ENCODE measurements at regions not wholly inside any gene's neighbourhood (a gene's known extent, or its start where the extent isn't known, plus 50 kb on each side); places are given as distances from the start of the nearest gene placed in this dataset.

DNA sequence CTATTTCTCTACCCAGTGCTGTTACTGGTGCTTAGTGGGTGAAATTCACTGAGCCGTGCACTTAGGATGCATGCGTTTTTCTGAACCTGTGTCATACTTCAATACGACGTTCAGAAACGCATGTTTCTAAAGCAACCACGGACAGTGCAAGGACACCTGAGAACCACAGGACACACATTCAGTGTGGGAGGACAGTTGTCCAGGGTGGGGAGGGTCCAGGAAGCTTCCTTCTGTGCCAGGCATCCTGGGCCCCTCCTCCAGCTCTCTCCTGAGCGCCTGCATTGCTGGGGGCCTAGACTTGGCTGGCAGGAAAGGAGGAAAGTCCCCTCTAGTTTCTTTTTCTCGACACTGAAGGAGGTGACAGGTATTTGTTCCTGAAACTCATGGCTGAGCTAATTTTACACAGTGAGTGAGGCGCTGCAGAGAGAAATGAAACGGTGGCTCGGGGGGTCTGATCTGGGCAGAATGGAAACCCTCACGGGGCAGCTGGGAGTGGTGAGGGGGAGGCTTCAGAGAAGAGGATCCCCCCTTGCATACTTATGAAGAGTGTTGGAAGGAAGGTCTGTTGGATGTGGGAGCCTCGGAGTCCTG lies 89.9 kb downstream of the IRF8 start (continued):
- TF ChIP-seq, protein P1, sequence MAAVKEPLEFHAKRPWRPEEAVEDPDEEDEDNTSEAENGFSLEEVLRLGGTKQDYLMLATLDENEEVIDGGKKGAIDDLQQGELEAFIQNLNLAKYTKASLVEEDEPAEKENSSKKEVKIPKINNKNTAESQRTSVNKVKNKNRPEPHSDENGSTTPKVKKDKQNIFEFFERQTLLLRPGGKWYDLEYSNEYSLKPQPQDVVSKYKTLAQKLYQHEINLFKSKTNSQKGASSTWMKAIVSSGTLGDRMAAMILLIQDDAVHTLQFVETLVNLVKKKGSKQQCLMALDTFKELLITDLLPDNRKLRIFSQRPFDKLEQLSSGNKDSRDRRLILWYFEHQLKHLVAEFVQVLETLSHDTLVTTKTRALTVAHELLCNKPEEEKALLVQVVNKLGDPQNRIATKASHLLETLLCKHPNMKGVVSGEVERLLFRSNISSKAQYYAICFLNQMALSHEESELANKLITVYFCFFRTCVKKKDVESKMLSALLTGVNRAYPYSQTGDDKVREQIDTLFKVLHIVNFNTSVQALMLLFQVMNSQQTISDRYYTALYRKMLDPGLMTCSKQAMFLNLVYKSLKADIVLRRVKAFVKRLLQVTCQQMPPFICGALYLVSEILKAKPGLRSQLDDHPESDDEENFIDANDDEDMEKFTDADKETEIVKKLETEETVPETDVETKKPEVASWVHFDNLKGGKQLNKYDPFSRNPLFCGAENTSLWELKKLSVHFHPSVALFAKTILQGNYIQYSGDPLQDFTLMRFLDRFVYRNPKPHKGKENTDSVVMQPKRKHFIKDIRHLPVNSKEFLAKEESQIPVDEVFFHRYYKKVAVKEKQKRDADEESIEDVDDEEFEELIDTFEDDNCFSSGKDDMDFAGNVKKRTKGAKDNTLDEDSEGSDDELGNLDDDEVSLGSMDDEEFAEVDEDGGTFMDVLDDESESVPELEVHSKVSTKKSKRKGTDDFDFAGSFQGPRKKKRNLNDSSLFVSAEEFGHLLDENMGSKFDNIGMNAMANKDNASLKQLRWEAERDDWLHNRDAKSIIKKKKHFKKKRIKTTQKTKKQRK (IDR thresholded peaks at IDR 0.05; ENCODE audit: low read depth, low read length): no peak
- peak; percentile 71; the same call in 1 of the 2 replicates for TF ChIP-seq LARP7 (IDR thresholded peaks at IDR 0.05)
- TF ChIP-seq, protein P2, sequence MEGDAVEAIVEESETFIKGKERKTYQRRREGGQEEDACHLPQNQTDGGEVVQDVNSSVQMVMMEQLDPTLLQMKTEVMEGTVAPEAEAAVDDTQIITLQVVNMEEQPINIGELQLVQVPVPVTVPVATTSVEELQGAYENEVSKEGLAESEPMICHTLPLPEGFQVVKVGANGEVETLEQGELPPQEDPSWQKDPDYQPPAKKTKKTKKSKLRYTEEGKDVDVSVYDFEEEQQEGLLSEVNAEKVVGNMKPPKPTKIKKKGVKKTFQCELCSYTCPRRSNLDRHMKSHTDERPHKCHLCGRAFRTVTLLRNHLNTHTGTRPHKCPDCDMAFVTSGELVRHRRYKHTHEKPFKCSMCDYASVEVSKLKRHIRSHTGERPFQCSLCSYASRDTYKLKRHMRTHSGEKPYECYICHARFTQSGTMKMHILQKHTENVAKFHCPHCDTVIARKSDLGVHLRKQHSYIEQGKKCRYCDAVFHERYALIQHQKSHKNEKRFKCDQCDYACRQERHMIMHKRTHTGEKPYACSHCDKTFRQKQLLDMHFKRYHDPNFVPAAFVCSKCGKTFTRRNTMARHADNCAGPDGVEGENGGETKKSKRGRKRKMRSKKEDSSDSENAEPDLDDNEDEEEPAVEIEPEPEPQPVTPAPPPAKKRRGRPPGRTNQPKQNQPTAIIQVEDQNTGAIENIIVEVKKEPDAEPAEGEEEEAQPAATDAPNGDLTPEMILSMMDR (IDR thresholded peaks at IDR 0.05 in 2 of 3, conservative IDR thresholded peaks at IDR 0.05 in 1 of 3; ENCODE audit: control insufficient read depth in 2 of 3, extremely low read depth in 1 of 3, insufficient read depth in 1 of 3, low read depth in 3 of 3, low read length in 3 of 3): no peak
- TF ChIP-seq KAT2A (conservative IDR thresholded peaks at IDR 0.05; ENCODE audit: control insufficient read depth, low read depth, low read length): no peak
- TF ChIP-seq TCF7 (IDR thresholded peaks at IDR 0.05; ENCODE audit: borderline replicate concordance): no peak
- no peak for TF ChIP-seq NR2C1 (IDR thresholded peaks at IDR 0.05)
- TF ChIP-seq, protein P3, sequence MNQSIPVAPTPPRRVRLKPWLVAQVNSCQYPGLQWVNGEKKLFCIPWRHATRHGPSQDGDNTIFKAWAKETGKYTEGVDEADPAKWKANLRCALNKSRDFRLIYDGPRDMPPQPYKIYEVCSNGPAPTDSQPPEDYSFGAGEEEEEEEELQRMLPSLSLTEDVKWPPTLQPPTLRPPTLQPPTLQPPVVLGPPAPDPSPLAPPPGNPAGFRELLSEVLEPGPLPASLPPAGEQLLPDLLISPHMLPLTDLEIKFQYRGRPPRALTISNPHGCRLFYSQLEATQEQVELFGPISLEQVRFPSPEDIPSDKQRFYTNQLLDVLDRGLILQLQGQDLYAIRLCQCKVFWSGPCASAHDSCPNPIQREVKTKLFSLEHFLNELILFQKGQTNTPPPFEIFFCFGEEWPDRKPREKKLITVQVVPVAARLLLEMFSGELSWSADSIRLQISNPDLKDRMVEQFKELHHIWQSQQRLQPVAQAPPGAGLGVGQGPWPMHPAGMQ (IDR thresholded peaks at IDR 0.05; ENCODE audit: borderline replicate concordance): no peak
- peak; percentile 63; the same call in 1 of the 2 replicates for TF ChIP-seq CREM (IDR thresholded peaks at IDR 0.05; ENCODE audit: low read depth)
- no peak for TF ChIP-seq GABPA (IDR thresholded peaks at IDR 0.05; ENCODE audit: low read depth)
- TF ChIP-seq ZNF274 (IDR thresholded peaks at IDR 0.05; ENCODE audit: insufficient read depth, insufficient read length): no peak
- TF ChIP-seq RCOR1 (conservative IDR thresholded peaks at IDR 0.05; ENCODE audit: low read depth, low read length): peak; percentile 84; the same call in 1 of the 2 replicates
- TF ChIP-seq, protein P4, sequence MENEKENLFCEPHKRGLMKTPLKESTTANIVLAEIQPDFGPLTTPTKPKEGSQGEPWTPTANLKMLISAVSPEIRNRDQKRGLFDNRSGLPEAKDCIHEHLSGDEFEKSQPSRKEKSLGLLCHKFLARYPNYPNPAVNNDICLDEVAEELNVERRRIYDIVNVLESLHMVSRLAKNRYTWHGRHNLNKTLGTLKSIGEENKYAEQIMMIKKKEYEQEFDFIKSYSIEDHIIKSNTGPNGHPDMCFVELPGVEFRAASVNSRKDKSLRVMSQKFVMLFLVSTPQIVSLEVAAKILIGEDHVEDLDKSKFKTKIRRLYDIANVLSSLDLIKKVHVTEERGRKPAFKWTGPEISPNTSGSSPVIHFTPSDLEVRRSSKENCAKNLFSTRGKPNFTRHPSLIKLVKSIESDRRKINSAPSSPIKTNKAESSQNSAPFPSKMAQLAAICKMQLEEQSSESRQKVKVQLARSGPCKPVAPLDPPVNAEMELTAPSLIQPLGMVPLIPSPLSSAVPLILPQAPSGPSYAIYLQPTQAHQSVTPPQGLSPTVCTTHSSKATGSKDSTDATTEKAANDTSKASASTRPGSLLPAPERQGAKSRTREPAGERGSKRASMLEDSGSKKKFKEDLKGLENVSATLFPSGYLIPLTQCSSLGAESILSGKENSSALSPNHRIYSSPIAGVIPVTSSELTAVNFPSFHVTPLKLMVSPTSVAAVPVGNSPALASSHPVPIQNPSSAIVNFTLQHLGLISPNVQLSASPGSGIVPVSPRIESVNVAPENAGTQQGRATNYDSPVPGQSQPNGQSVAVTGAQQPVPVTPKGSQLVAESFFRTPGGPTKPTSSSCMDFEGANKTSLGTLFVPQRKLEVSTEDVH (IDR thresholded peaks at IDR 0.05; ENCODE audit: low read depth, partially characterized antibody): no peak
- TF ChIP-seq ZNF622 (IDR thresholded peaks at IDR 0.05): no peak
- peak; percentile 91 for TF ChIP-seq GATAD2B (conservative IDR thresholded peaks at IDR 0.05; ENCODE audit: low read depth)
- TF ChIP-seq ZBED1 (IDR thresholded peaks at IDR 0.05; ENCODE audit: borderline replicate concordance): no peak
- no peak for TF ChIP-seq FOS (IDR thresholded peaks at IDR 0.05; ENCODE audit: borderline replicate concordance, extremely low read depth, insufficient read length)
- TF ChIP-seq, protein P5, sequence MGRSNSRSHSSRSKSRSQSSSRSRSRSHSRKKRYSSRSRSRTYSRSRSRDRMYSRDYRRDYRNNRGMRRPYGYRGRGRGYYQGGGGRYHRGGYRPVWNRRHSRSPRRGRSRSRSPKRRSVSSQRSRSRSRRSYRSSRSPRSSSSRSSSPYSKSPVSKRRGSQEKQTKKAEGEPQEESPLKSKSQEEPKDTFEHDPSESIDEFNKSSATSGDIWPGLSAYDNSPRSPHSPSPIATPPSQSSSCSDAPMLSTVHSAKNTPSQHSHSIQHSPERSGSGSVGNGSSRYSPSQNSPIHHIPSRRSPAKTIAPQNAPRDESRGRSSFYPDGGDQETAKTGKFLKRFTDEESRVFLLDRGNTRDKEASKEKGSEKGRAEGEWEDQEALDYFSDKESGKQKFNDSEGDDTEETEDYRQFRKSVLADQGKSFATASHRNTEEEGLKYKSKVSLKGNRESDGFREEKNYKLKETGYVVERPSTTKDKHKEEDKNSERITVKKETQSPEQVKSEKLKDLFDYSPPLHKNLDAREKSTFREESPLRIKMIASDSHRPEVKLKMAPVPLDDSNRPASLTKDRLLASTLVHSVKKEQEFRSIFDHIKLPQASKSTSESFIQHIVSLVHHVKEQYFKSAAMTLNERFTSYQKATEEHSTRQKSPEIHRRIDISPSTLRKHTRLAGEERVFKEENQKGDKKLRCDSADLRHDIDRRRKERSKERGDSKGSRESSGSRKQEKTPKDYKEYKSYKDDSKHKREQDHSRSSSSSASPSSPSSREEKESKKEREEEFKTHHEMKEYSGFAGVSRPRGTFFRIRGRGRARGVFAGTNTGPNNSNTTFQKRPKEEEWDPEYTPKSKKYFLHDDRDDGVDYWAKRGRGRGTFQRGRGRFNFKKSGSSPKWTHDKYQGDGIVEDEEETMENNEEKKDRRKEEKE (IDR thresholded peaks at IDR 0.05): no peak
- peak; percentile 29; the same call in 1 of the 2 replicates for TF ChIP-seq BACH1 (IDR thresholded peaks at IDR 0.05; ENCODE audit: borderline replicate concordance)

Data from GM12878 (cell line).